ENCODE measurements at regions not wholly inside any gene's neighbourhood (a gene's known extent, or its start where the extent isn't known, plus 50 kb on each side); places are given as distances from the start of the nearest gene placed in this dataset.
"Not testable (repeated sequence)": the region's sequence is repeated elsewhere in the genome, so short reads cannot be mapped to it uniquely, and the experiment has no call there.

DNA sequence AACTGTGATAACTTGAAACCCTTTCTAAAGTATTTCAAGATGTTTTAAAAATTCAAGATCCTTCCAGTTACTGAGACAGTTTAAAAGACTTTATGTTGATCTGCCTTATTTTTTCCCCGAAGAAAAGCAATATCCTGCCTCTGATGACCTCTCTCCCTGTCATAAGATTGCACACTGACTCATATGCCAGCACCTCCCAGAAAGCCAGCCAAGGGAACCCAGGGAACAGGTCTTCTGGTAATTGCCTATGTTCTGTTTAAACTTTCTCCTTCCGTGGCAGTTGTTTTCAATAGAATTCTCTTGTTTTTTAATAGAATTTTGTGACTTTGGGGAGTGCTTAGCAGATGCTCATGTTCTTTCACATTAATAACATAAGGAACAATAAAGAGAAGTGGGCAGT is 300.2 kb upstream of the PRKD1 start:
- no peak for DNase-seq

GRCh38 chr14:30230719-30231118 is 303.1 kb upstream of the PRKD1 start:
- DNase-seq = no peak

GRCh38 chr14:30234966-30235365 is 307.3 kb upstream of the PRKD1 start:
- DNase-seq = no peak

- no peak for DNase-seq
Measured at GRCh38 chr14:30235485-30235884, 307.8 kb upstream of the PRKD1 start.

DNA sequence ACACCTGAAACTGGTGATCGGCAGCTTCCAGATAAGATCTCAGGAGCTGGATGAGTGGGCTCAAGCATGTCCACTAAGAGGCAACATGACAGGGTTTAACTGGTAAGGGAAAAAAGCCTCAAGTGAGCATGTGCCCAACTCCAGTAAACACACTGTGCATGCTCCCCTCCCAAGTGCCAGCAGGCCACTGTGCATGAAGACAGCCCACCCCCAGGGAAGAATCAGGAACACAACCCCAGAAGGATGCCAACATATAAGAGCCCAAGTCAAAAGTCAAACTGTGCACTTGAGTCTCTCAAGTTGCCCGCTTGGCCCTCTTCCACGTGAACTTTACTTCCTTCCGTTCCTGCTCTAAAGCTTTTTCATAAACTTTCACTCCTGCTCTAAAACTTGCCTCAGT is 311.3 kb upstream of the PRKD1 start:
- DNase-seq = no peak

GRCh38 chr14:30240018-30240417 is 312.4 kb upstream of the PRKD1 start:
- no peak for DNase-seq

DNA sequence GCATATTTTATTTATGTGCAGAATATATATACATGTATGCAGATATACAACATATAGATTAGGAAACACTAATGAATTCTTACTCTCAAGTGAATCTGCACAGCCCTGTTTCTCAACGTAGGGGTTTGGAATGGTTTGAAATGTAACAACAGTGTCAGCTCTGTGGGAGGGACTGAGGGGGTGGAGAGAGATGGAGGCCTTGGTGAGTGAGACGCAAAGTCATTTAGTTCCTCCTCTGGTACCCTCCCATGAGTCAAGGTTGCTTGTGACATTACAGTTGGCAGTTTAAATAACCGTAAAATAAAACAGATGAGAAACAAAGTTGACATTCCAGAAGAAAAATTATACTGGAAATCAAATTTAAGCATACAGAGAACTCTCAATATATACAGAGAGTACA is 313.0 kb upstream of the PRKD1 start:
- DNase-seq = no peak

DNA sequence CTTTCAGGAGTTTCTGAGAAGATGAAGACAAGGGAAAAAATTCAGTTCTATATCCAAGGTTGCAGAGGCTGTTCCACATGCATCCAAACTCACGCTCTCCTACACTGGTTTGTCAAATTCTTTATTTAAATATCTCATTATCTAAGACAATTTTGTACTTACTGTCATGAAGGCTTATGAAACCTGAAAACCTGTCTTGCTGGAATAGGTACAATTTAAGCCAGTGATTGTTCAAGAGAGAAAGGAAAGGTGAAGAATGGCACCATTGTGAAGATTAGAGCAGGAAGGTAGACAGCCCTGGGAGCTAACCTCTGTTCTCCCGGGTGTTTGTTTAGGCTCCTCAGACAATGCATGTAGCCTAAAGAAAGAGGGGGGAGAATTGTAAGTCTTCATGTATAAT is 315.1 kb upstream of the PRKD1 start:
- DNase-seq = no peak

DNA sequence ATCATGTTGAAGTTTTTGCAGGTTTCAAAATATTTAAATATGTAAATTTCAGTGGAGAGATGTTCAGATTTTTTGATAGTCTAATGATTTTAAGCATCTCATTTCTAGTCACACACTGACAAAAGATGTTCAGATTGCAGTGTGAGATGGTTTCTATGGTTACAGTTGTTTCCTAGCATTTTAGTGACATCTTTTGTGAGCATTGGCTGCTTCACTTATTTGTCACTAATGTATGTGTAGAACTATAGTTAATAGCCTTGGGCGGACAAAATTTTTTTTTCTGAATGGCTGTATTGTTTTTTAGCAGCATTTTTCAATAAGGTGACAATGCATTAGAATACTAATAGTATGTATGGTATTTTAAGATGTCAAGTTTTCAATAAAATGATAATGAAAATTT is 315.6 kb upstream of the PRKD1 start:
- no peak for DNase-seq

- DNase-seq = no peak
Measured at GRCh38 chr14:30243805-30244204, 315.2 kb upstream of the G2E3 start.

- DNase-seq = not testable (repeated sequence)
Measured at GRCh38 chr14:30244348-30244747, 314.6 kb upstream of the G2E3 start.

GRCh38 chr14:30251017-30251416 is 307.9 kb upstream of the G2E3 start:
- no peak for DNase-seq

- DNase-seq = no peak
Measured at GRCh38 chr14:30251557-30252100, 307.3 kb upstream of the G2E3 start.

DNA sequence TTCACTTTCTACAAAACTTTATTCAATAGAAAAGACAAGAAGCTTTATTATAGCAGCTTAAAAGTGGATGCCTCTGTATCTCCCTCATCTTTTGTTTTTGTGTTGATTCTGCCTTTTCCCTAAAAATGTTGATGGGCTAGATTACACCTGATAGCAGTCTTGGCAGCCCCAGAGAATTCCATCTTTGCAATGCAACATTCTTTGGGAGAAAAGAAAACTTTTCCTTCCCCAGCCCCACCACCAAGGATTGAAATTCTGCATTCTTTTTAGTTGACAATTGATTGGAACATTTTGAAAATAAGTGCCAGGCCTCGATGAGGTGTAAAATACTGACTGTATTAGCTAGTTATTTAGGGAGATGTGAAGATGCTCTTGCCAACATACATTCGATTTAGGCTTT is 306.8 kb upstream of the G2E3 start:
- no peak for DNase-seq

DNA sequence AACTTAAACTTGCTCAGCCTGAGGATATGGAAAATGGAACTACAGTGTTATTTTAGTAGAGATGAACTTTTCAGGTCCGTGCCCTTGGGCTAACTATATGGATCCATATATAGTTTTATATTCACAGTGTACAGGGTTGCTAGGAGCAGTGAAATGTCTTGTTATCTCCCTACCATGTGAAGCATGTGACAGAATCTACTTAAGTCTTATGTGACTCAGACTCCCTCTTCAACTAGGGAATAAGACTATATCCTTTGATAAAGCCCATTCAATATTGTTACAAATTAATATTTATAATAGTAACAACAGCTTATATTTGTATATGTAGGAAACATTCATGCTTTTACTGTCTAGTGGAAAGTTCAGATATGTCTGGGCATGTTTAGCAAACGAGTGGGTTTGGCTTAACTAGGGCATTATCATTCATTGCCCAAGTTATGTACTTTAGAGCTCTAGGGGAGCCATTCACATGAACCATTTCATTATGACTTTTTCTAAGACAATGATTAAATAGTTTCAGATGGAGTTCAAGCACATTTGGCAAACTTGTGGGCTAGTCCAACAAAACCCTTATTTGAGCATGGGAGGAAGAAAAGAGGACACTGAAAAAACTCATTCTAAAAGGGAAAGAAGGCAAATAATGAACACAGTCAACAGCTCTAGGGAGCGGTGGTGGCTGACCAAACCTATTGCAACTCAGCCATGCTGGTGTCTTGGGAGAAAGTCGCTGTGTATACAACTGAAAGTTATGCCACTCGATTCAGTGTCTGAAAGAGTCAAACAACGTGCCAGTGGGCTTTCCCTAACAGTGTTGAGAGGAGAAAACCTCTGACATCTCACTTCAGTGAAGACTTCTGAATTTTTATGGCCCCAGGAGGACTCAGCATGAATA is 305.9 kb upstream of the G2E3 start:
- no peak for DNase-seq

DNA sequence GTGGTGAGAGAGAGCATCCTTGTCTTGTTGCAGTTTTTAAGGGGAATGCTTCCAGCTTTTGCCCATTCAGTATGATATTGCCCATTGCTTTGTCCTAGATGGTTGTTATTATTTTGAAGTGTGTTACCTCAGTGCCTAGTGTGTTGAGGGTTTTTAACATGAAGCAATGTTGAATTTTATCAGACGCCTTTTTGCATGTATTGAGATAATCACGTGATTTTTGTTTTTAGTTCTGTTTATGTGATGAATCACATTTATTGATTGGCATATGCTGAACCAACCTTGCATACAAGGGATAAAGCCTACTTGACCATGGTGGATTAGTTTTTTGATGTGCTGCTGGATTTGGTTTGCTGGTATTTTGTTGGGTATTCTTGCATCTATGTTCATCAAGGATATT is 302.3 kb upstream of the G2E3 start:
- no peak for DNase-seq

- no peak for DNase-seq
Measured at GRCh38 chr14:30257946-30258661, 300.9 kb upstream of the G2E3 start.

- DNase-seq = no peak
Measured at GRCh38 chr14:30260833-30261607, 297.9 kb upstream of the G2E3 start.

GRCh38 chr14:30264161-30264560 is 294.8 kb upstream of the G2E3 start:
- DNase-seq = no peak

GRCh38 chr14:30266290-30266689 is 292.7 kb upstream of the G2E3 start:
- DNase-seq = no peak

DNA sequence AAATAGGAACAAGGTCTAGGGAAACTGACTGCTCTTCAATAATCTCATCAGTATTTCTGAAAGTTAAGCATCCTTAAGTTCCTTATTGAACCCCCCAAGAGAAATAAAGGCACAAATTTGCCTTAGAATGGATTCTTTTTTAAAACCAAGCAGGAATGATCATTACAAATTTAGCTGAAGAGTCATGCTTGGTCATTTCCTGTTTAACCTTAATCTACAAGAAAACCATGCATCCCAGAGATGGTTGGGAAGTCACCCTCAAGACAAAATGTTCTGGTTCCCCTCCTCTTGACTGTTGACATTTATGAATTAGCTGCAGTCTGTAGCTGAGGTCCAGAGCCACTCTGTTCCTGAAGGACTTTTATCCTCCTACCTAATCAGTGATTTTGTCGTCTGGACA is 291.8 kb upstream of the G2E3 start:
- no peak for DNase-seq

- DNase-seq = peak; percentile 1
Measured at GRCh38 chr14:30270200-30271161, 288.5 kb upstream of the G2E3 start.

Data from activated effector memory CD4-positive, alpha-beta T cell treated with Interleukin-2 at 50 U/mL for 16 hours (primary cell).